PC-3 (cell line): ENCODE measurements at regions not wholly inside any gene's neighbourhood (a gene's known extent, or its start where the extent isn't known, plus 50 kb on each side); places are given as distances from the start of the nearest gene placed in this dataset.

Experiments used
- ATAC-seq: fragments of 200-7000 bp; cut with Tn5 transposase; 2 replicates; pipeline ENCODE4 v1.9.1; 2020; ENCODE audit warnings: mild to moderate bottlenecking, moderate library complexity
- BruUV-seq: library from RNA; stranded (reverse); fragments of 400-500 nt; replicated peaks from 2 replicates; lab custom pipeline; 2021; lab: Mats Ljungman, UMichigan
- CTCF ChIA-PET: fragments of 300-600 bp; sonication (Branson Sonifier 250); formaldehyde crosslinking; loops from one replicate; lab custom pipeline; 2022; ENCODE audit warnings: antibody characterized with exemption; lab: Charles Lee
- POLR2A ChIA-PET: fragments of 300-600 bp; sonication (Branson Sonifier 250); formaldehyde crosslinking; loops from one replicate; lab custom pipeline; 2022; ENCODE audit warnings: antibody characterized with exemption; ENCODE audit not compliant: unreplicated experiment; lab: Charles Lee
- DNase-seq: peaks from one replicate; pipeline ENCODE4 v3.0.0-alpha.2; 2015
- H2AFZ ChIP-seq: fragments of 300-600 bp; sonication (generic); 2 replicates; pipeline ENCODE4 v1.6.0; 2016; ENCODE audit warnings: antibody characterized with exemption, low read length
- H3F3A ChIP-seq: fragments of 300-600 bp; sonication (generic); one replicate; pipeline ENCODE4 v1.6.0; 2017; ENCODE audit warnings: antibody characterized with exemption, low read length, control low read depth, mild to moderate bottlenecking; ENCODE audit not compliant: unreplicated experiment
- H3K27ac ChIP-seq: fragments of 300-600 bp; sonication (generic); 2 replicates; pipeline ENCODE4 v1.5.1; 2016; ENCODE audit warnings: mild to moderate bottlenecking, low read length
- H3K27me3 ChIP-seq: fragments of 300-600 bp; sonication (generic); 2 replicates; pipeline ENCODE4 v1.6.1; 2016; ENCODE audit warnings: low read length, mixed read lengths
- H3K36me3 ChIP-seq: fragments of 300-600 bp; sonication (generic); 2 replicates; pipeline ENCODE4 v1.6.1; 2016; ENCODE audit warnings: low read depth, mixed run types, low read length, mixed read lengths
- H3K4me1 ChIP-seq: fragments of 300-600 bp; sonication (generic); 2 replicates; pipeline ENCODE4 v1.5.1; 2016; ENCODE audit warnings: low read length; ENCODE audit not compliant: insufficient read depth
- H3K4me2 ChIP-seq: fragments of 300-600 bp; sonication (generic); 2 replicates; pipeline ENCODE4 v1.6.0; 2016; ENCODE audit warnings: low read length
- H3K4me3 ChIP-seq: fragments of 300-600 bp; sonication (generic); 2 replicates; pipeline ENCODE4 v1.5.1; 2016; ENCODE audit warnings: mild to moderate bottlenecking, low read length, mixed read lengths
- H3K79me2 ChIP-seq: fragments of 300-600 bp; sonication (generic); 2 replicates; pipeline ENCODE4 v1.6.1; 2017; ENCODE audit warnings: low read length, mixed read lengths
- H3K9ac ChIP-seq: fragments of 300-600 bp; sonication (generic); 2 replicates; pipeline ENCODE4 v1.6.0; 2016; ENCODE audit warnings: mild to moderate bottlenecking, low read length
- H3K9me2 ChIP-seq: fragments of 300-600 bp; sonication (generic); replicated peaks from 2 replicates; pipeline ENCODE4 v1.6.1; 2016; ENCODE audit warnings: mixed run types, low read length, mixed read lengths
- H3K9me3 ChIP-seq: fragments of 300-600 bp; sonication (generic); 2 replicates; pipeline ENCODE4 v1.6.1; 2016; ENCODE audit warnings: low read length, mixed read lengths
- H4K20me1 ChIP-seq: fragments of 300-600 bp; sonication (generic); 2 replicates; pipeline ENCODE4 v1.6.1; 2016; ENCODE audit warnings: low read length, mixed read lengths
- CTCF ChIP-seq: fragments of 300-600 bp; sonication (generic); conservative IDR thresholded peaks from 2 replicates; pipeline ENCODE4 v1.5.1; 2017; ENCODE audit warnings: antibody characterized with exemption, low read depth, mild to moderate bottlenecking, low read length
- EZH2 ChIP-seq: fragments of 300-600 bp; sonication (generic); IDR thresholded peaks from one replicate; pipeline ENCODE4 v1.6.1; 2017; ENCODE audit warnings: antibody characterized with exemption, mild to moderate bottlenecking, low read length; ENCODE audit not compliant: unreplicated experiment
- EZH2phosphoT487 ChIP-seq: fragments of 300-600 bp; sonication (generic); IDR thresholded peaks from 2 replicates; pipeline ENCODE4 v1.6.1; 2018; ENCODE audit warnings: mild to moderate bottlenecking, antibody characterized with exemption, low read length, borderline replicate concordance
- intact Hi-C: fragments of 100-400 bp; cut with micrococcal nuclease; formaldehyde crosslinking; loops from 2 replicates; pipeline ENCODE4 v1.9.0; 2023

- Histone ChIP-seq H3K4me2 (no peak overlapping the region), H3F3A (no peaks in the 10 kb centered on the region), H3K4me1 (no peaks in the 10 kb centered on the region), H3K36me3 (no peaks in the 10 kb centered on the region), H3K9me2 (no peaks in the 10 kb centered on the region), H3K27me3 (no peaks in the 10 kb centered on the region), H4K20me1 (no peaks in the 10 kb centered on the region), H3K79me2 (no peaks in the 10 kb centered on the region), H3K9me3 (no peaks in the 10 kb centered on the region), H3K4me3 (no peak overlapping the region), H3K9ac (no peak overlapping the region), H3K27ac (no peak overlapping the region), H2AFZ (no peak overlapping the region)
- DNase-seq (no peak), ATAC-seq (no peak)
- intact Hi-C loops, result no loop called here
- no peak for TF ChIP-seq EZH2
- no peak for TF ChIP-seq CTCF
- no peak for TF ChIP-seq EZH2phosphoT487
- ChIA-PET CTCF (no interaction called here), POLR2A (no interaction called here)
- BruUV-seq, result no TSS peak
These were observed 604.3 kb upstream of the POU3F3 start for GRCh38 chr2:104249629-104250028.

- no peaks in the 10 kb centered on the region for H3K27me3 ChIP-seq
- H3K36me3 ChIP-seq, result no peaks in the 10 kb centered on the region
- H2AFZ ChIP-seq, result no peak overlapping the region
- no peak overlapping the region for H3K4me2 ChIP-seq
- ChIA-PET CTCF (no interaction called here), POLR2A (no interaction called here)
- no peaks in the 10 kb centered on the region for H4K20me1 ChIP-seq
- ATAC-seq (no peak), DNase-seq (no peak)
- H3K27ac ChIP-seq, result no peak overlapping the region
- no peaks in the 10 kb centered on the region for H3K9me3 ChIP-seq
- H3K9me2 ChIP-seq, result no peaks in the 10 kb centered on the region
- no TSS peak for BruUV-seq
- H3K4me1 ChIP-seq, result no peaks in the 10 kb centered on the region
- no peak overlapping the region for H3K4me3 ChIP-seq
- H3F3A ChIP-seq, result no peaks in the 10 kb centered on the region
- H3K9ac ChIP-seq, result no peak overlapping the region
- H3K79me2 ChIP-seq, result no peaks in the 10 kb centered on the region
- TF ChIP-seq EZH2phosphoT487 (no peak), EZH2 (no peak)
- intact Hi-C loops, result no loop called here
These were observed 603.3 kb upstream of the POU3F3 start for GRCh38 chr2:104250635-104251034.

DNA sequence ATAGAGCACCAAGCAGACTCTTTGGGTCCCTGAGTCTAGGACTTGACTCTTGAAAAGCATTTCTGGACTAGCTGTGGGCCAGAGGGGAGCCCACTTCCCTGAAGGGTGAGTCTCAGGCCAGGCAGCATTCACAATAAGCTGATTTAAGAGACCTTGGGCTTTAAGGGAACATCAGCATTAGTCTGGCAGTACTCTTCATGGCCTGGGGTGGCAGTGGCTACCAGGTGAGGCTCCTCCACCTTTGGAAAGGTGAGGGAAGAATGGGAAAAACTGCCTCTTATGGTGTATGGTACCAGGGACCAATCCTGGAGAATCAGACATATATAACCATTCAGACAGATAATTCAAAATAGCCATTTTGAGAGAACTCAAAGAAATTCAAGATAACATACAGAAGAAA, 599.9 kb upstream of the POU3F3 start:
- Histone ChIP-seq H2AFZ (no peak overlapping the region), H3K27me3 (no peaks in the 10 kb centered on the region), H3K36me3 (no peaks in the 10 kb centered on the region), H3K9me3 (no peaks in the 10 kb centered on the region), H4K20me1 (no peaks in the 10 kb centered on the region), H3K27ac (no peak overlapping the region), H3K79me2 (no peaks in the 10 kb centered on the region), H3K4me2 (no peak overlapping the region), H3K9ac (no peak overlapping the region), H3K4me1 (no peaks in the 10 kb centered on the region), H3K9me2 (no peaks in the 10 kb centered on the region), H3F3A (no peaks in the 10 kb centered on the region), H3K4me3 (no peak overlapping the region)
- peak; percentile 6 for DNase-seq
- TF ChIP-seq EZH2 (no peak), CTCF (0 out of 2 replicates have a peak, but pooled peaks have one; percentile 21)
- ATAC-seq, result no peak
- ChIA-PET POLR2A (no interaction called here), CTCF (no interaction called here)
- intact Hi-C loops, result no loop called here
- BruUV-seq, result no TSS peak
